Neural cell (in vitro differentiated cells): ENCODE measurements at regions not wholly inside any gene's neighbourhood (a gene's known extent, or its start where the extent isn't known, plus 50 kb on each side); places are given as distances from the start of the nearest gene placed in this dataset.

Experiments
- H2AFZ ChIP-seq: fragments of 200-600, 300-800 bp; sonication (generic), shearing (Covaris generic); 2 replicates; pipeline ENCODE4 v1.6.0; 2014; ENCODE audit warnings: low read depth, mild to moderate bottlenecking, antibody characterized with exemption, low read length, moderate library complexity
- H3F3A ChIP-seq: fragments of 200-600 bp; shearing (Covaris generic); 2 replicates; pipeline ENCODE4 v1.6.1; 2016; ENCODE audit warnings: mild to moderate bottlenecking, moderate library complexity, mixed read lengths, antibody characterized with exemption, low read length; ENCODE audit not compliant: insufficient read depth, poor library complexity, severe bottlenecking
- H3K27ac ChIP-seq: fragments of 200-600, 300-800 bp; sonication (generic), shearing (Covaris generic); 2 replicates; pipeline ENCODE4 v1.5.1; 2014; ENCODE audit warnings: mild to moderate bottlenecking, low read length, moderate library complexity
- H3K27me3 ChIP-seq: fragments of 300-800, 200-600 bp; sonication (generic), shearing (Covaris generic); 2 replicates; pipeline ENCODE4 v1.6.0; 2014; ENCODE audit warnings: mild to moderate bottlenecking, low read depth, low read length, moderate library complexity; ENCODE audit not compliant: insufficient read depth
- H3K36me3 ChIP-seq: fragments of 300-800, 200-600 bp; sonication (generic), shearing (Covaris generic); 2 replicates; pipeline ENCODE4 v1.5.1; 2014; ENCODE audit warnings: mild to moderate bottlenecking, antibody characterized with exemption, low read length, moderate library complexity; ENCODE audit not compliant: insufficient read depth
- H3K4me2 ChIP-seq: fragments of 300-800, 200-600 bp; sonication (generic), shearing (Covaris generic); 2 replicates; pipeline ENCODE4 v1.6.0; 2014; ENCODE audit warnings: mild to moderate bottlenecking, low read length
- H3K4me3 ChIP-seq: fragments of 300-800, 200-600 bp; sonication (generic), shearing (Covaris generic); 2 replicates; pipeline ENCODE4 v1.5.1; 2014; ENCODE audit warnings: mild to moderate bottlenecking, low read length, moderate library complexity
- H3K79me2 ChIP-seq: fragments of 200-600 bp; shearing (Covaris generic); replicated peaks from 2 replicates; pipeline ENCODE4 v1.6.0; 2014; ENCODE audit warnings: mild to moderate bottlenecking, low read length, moderate library complexity; ENCODE audit not compliant: insufficient read depth
- H3K9ac ChIP-seq: fragments of 300-800, 200-600 bp; sonication (generic), shearing (Covaris generic); 2 replicates; pipeline ENCODE4 v1.6.1; 2016; ENCODE audit warnings: mild to moderate bottlenecking, low read length, mixed read lengths
- H3K9me2 ChIP-seq: fragments of 200-600 bp; shearing (Covaris generic); 2 replicates; pipeline ENCODE4 v1.6.1; 2016; ENCODE audit warnings: mild to moderate bottlenecking, low read length, mixed read lengths; ENCODE audit not compliant: insufficient read depth
- H3K9me3 ChIP-seq: fragments of 200-600, 300-800 bp; sonication (generic), shearing (Covaris generic); 2 replicates; pipeline ENCODE4 v1.6.1; 2016; ENCODE audit warnings: mild to moderate bottlenecking, mixed run types, low read length, moderate library complexity, mixed read lengths
- H4K20me1 ChIP-seq: fragments of 200-600 bp; shearing (Covaris generic); 2 replicates; pipeline ENCODE4 v1.6.1; 2016; ENCODE audit warnings: mild to moderate bottlenecking, mixed run types; ENCODE audit not compliant: insufficient read depth
- CTCF ChIP-seq: fragments of 450-650 bp; IDR thresholded peaks from 2 replicates; pipeline ENCODE4 v1.5.1; 2014; ENCODE audit warnings: antibody characterized with exemption, mild to moderate bottlenecking, moderate library complexity; ENCODE audit not compliant: poor library complexity, severe bottlenecking
- EP300 ChIP-seq: fragments of 450-650 bp; conservative IDR thresholded peaks from 2 replicates; pipeline ENCODE4 v1.6.1; 2014; ENCODE audit warnings: antibody characterized with exemption, mild to moderate bottlenecking, moderate library complexity; ENCODE audit not compliant: poor library complexity, severe bottlenecking
- EZH2 ChIP-seq: fragments of 200-600, 300-800 bp; shearing (Covaris generic), sonication (generic); IDR thresholded peaks from 2 replicates; pipeline ENCODE4 v1.6.1; 2014; ENCODE audit warnings: antibody characterized with exemption, low read length, borderline replicate concordance, mild to moderate bottlenecking; ENCODE audit not compliant: insufficient read depth, poor library complexity, severe bottlenecking
- MXI1 ChIP-seq: fragments of 450-650 bp; conservative IDR thresholded peaks from 2 replicates; pipeline ENCODE4 v1.6.1; 2014; ENCODE audit warnings: antibody characterized with exemption, mild to moderate bottlenecking; ENCODE audit not compliant: poor library complexity, severe bottlenecking
- POLR2AphosphoS5 ChIP-seq: IDR thresholded peaks from 2 replicates; pipeline ENCODE4 v1.6.1; 2012
- RAD21 ChIP-seq: fragments of 450-650 bp; conservative IDR thresholded peaks from 2 replicates; pipeline ENCODE4 v1.6.1; 2014; ENCODE audit warnings: antibody characterized with exemption, mild to moderate bottlenecking, moderate library complexity
- REST ChIP-seq: IDR thresholded peaks from 2 replicates; pipeline ENCODE4 v1.6.1; 2012; ENCODE audit warnings: borderline replicate concordance
- SMC3 ChIP-seq: fragments of 450-650 bp; conservative IDR thresholded peaks from 2 replicates; pipeline ENCODE4 v1.6.1; 2014; ENCODE audit warnings: antibody characterized with exemption, mild to moderate bottlenecking, moderate library complexity; ENCODE audit not compliant: poor library complexity
- TAF1 ChIP-seq: IDR thresholded peaks from 2 replicates; pipeline ENCODE4 v1.6.1; 2012; ENCODE audit warnings: low read depth

GRCh38 chr5:68746220-68746619, 347.6 kb upstream of the SLC30A5 start:
- Histone ChIP-seq H3K79me2 (no peaks in the 10 kb centered on the region), H3F3A (no peaks in the 10 kb centered on the region), H3K9me2 (no peaks in the 10 kb centered on the region), H3K4me3 (no peak overlapping the region), H3K27ac (no peak overlapping the region), H3K4me2 (no peak overlapping the region), H3K9ac (no peak overlapping the region), H4K20me1 (no peaks in the 10 kb centered on the region), H3K27me3 (no peaks in the 10 kb centered on the region), H3K36me3 (no peaks in the 10 kb centered on the region), H3K9me3 (no peaks in the 10 kb centered on the region), H2AFZ (no peak overlapping the region)
- TF ChIP-seq RAD21 (no peak), SMC3 (no peak), CTCF (no peak), EZH2 (no peak), EP300 (no peak), TAF1 (no peak), REST (no peak), POLR2AphosphoS5 (no peak), MXI1 (no peak)

GRCh38 chr5:68746643-68747420, 347.0 kb upstream of the SLC30A5 start:
- no peak overlapping the region for H3K4me3 ChIP-seq
- H3K9me3 ChIP-seq = no peaks in the 10 kb centered on the region
- H3K4me2 ChIP-seq = no peak overlapping the region
- H2AFZ ChIP-seq = no peak overlapping the region
- no peaks in the 10 kb centered on the region for H4K20me1 ChIP-seq
- no peak overlapping the region for H3K9ac ChIP-seq
- no peaks in the 10 kb centered on the region for H3K79me2 ChIP-seq
- TF ChIP-seq SMC3 (no peak), POLR2AphosphoS5 (no peak), REST (no peak), RAD21 (no peak), MXI1 (no peak), EZH2 (no peak), TAF1 (no peak), EP300 (no peak), CTCF (no peak)
- no peaks in the 10 kb centered on the region for H3F3A ChIP-seq
- H3K36me3 ChIP-seq = no peaks in the 10 kb centered on the region
- no peak overlapping the region for H3K27ac ChIP-seq
- no peaks in the 10 kb centered on the region for H3K9me2 ChIP-seq
- no peaks in the 10 kb centered on the region for H3K27me3 ChIP-seq
